GM21367 (cell line): ENCODE measurements at regions not wholly inside any gene's neighbourhood (a gene's known extent, or its start where the extent isn't known, plus 50 kb on each side); places are given as distances from the start of the nearest gene placed in this dataset.

Experiments used
- ATAC-seq: cut with Tn5 transposase; IDR thresholded peaks from one replicate; pipeline ENCODE4 v1.9.1; 2021; ENCODE audit not compliant: unreplicated experiment

DNA sequence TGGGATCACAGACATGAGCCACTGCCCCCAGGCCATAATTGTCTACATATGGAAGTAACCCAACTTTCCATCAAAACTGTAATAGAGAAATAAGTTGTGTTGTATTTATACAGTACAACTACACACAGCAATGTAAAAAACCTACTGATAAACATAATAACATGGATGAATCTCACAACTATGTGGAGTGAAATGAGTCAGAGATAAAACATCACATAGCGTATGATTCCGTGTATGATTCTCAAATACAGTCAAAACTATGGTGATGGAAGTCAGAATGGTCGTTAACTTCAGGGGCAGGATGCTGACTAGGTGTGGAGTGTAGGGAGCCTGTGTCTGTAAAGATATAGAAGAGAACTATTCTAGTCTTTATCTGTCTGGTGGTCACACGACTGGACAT lies 332.7 kb upstream of the SLCO3A1 start:
- ATAC-seq = no peak

GRCh38 chr15:91521548-91521947 lies 332.0 kb upstream of the SLCO3A1 start:
- no peak for ATAC-seq

- no peak for ATAC-seq
Observed at GRCh38 chr15:91521996-91522395, 331.5 kb upstream of the SLCO3A1 start.

DNA sequence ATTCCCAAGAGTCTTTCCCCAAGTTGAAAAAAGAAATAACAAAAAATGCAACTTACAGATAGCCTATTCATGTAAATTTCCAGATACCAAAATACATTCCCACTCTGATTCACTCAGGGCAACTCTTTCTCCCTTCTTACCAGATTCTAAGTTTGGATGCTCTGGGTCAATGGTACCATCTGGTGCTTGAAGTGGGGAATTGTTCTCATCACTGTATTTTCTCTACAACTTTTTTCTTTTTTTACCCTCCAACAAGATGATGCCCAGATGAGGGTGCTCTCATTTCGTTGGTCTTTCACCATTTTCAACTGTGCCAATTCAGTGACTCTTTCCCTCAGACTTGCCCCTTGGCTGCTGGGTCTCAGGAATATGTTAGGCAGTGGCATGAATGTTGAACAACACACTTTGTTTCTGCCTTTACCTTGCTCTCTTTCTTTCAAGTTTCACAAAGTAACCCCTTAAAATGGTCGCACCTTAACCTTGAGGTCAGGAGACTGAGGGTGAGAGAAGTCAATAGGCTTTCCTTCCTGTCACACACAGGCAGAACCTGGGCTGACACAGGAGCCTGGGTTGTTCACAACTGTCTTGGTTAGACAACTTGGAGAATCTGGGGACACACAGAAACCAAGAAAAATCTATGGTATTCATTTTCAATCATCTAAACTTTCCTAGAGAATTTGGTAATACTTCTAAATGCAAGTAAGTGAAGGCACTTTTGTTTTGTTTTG lies 330.7 kb upstream of the SLCO3A1 start:
- ATAC-seq = no peak

DNA sequence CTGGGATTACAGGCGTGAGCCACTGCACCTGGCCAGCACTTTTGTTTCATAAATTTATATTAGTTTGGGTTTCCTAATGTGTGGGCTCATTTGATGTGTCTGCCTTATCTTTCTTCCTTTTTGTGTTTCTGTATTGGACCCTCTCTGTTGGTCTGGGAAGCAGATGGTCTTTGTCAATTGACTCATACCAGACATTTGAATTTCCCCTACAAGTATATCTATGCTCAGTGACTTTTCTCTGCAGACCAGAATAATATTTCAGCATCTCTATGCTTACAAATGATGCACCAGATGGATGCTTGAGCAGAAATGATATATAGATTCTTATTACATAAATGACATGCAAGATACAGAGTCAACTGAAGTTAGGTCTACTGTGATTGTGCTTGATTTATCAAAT lies 329.9 kb upstream of the SLCO3A1 start:
- ATAC-seq = no peak

- ATAC-seq = no peak
Observed at GRCh38 chr15:91524534-91524933, 329.0 kb upstream of the SLCO3A1 start.

DNA sequence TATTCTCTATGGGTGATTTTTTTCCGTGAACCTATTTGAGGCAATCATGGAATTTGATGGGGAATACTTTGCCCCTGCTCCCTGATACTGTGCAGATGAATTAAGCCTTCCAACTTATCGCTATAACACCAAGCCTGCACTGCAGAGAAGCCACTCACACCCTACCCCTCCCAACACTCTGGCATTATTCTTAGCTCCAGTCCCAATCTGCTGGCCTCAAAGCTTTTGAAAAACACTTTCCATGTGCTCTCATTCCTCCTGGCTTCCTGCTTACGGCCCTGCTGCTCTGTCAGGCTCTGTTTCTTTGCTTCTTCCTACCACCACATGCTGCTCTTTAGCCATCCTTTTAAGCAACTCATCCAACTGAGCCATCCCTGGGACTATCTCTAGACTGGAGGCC lies 327.8 kb upstream of the SLCO3A1 start:
- ATAC-seq = no peak

GRCh38 chr15:91526424-91526823 lies 327.1 kb upstream of the SLCO3A1 start:
- no peak for ATAC-seq

GRCh38 chr15:91528801-91529200 lies 324.7 kb upstream of the SLCO3A1 start:
- no peak for ATAC-seq

DNA sequence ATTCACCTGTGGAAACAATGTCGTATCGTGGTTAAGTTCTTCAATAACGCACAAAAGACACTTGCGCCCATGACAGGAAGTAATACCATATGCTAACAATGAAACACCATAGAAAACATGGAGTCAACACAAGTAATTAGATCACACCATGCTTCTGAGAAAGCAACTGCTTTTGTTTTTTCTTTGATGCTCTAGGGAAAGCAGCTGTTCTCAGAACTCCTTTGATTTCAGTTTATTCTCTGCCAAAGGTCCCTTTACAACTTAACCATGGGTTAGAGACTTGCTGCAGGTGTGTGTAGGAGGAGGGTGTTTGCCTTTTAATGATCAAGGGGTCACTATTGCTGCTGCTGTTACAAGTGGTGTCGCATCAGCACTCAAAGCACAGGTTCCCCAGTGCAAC lies 324.0 kb upstream of the SLCO3A1 start:
- ATAC-seq = no peak

DNA sequence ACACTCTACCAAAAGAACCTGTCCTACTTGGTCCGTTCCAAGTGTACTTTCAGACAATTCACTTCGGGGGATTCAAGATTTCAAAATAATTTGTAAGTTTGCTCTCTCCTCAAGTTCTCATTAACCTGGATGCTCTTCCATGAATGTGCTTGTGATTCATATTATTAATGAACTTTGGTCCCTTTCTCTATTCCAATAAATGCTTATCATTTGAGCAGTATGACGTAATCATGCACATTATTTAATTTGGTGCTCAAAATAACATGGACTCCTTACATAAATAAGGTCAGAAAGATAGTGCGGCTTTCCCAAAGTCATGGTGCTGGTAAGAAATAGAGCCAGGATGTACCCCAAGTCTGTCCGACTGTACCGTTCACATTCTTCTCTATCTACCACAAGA lies 323.2 kb upstream of the SLCO3A1 start:
- no peak for ATAC-seq

- no peak for ATAC-seq
Observed at GRCh38 chr15:91530956-91531582, 322.4 kb upstream of the SLCO3A1 start.

DNA sequence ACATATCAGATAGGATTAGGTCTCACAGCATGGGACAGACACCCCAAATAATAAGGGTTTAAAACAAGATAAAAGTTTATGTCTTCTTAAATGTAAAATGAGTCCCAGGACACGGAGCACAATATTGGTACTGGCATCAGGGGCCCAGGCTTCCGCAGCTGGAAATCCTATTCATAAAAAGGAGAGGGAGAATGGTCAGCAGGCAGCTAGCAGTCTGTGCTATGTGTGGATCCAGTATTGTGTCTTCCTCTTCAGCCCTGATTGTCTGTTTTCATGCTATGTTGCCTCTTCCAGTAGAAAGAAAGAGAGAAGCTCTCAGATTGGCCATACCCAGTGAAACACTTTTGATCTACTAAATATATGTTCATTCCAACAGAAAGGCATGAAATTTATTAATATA lies 319.3 kb upstream of the SLCO3A1 start:
- no peak for ATAC-seq

DNA sequence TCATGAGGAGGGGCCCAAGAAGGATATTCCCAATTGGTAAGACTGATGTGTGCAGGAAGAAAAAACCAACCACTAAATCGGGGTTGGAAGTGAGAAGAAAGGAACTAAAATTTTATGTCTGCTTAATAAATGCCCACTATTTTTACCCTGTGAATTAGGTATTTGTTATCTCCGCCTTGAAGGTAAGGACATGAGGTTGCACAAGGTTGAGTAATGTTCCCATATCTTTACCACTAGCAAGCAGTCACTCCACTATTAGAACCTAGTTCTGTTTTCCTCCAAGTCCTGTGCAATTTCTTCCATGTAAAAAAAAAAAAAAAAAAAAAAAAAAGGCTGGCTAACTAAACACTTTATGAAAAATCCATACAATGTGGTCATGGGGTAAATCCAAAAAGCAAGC lies 318.5 kb upstream of the SLCO3A1 start:
- ATAC-seq = no peak

DNA sequence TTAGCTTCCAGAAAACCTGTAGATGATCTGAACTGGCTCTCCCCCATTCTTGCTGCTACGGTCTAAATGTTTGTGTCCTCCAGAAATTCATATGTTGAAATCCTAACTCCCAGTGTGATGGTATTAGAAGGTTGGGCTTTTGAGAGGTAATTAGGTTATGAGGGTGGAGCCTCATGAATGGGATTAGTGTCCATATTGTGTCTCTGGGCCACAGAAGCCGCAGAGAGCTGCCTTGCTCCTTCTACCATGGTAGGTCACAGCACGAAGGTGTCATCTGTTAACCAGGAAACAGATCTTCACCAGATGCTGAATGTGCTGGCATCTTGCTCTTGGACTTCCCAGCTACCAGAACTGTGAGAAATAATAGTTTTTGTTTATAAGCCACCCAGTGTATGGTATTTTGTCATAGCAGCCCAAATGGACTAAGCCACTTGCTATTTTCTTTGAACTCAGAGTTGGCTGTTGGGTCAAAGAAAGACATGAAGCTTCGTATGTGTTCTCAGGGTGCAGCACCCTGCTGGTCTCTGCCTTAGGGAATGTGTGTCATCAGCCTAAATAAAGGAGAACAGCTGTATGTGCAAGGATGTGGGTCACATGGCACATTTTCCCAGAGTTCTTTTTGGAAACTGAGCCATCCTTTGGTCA lies 317.5 kb upstream of the SLCO3A1 start:
- ATAC-seq = no peak

GRCh38 chr15:91537856-91538255 lies 315.7 kb upstream of the SLCO3A1 start:
- no peak for ATAC-seq

GRCh38 chr15:91538782-91539181 lies 314.7 kb upstream of the SLCO3A1 start:
- ATAC-seq = no peak

GRCh38 chr15:91541286-91541685 lies 312.2 kb upstream of the SLCO3A1 start:
- no peak for ATAC-seq

GRCh38 chr15:91542226-91542625 lies 311.3 kb upstream of the SLCO3A1 start:
- ATAC-seq = no peak

GRCh38 chr15:91547356-91547755 lies 306.2 kb upstream of the SLCO3A1 start:
- no peak for ATAC-seq

DNA sequence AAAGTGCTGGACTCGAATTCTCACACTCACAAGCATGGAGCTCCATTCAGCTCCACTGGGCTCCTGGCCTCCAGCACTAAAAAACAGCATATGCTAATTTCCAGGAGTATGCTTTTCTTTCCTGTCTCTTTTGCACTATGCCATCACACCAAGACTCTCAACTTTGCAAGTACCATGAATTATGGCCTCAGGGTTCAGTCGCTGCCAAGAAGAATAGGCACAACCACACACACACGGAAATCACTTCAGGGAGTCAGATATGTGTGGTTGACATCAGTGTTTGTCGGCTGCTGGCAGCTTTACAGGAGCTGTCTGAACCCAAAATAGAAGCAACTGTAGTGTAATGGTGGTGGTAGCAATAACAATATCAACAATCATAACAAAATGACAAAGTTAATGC lies 305.0 kb upstream of the SLCO3A1 start:
- ATAC-seq = no peak

DNA sequence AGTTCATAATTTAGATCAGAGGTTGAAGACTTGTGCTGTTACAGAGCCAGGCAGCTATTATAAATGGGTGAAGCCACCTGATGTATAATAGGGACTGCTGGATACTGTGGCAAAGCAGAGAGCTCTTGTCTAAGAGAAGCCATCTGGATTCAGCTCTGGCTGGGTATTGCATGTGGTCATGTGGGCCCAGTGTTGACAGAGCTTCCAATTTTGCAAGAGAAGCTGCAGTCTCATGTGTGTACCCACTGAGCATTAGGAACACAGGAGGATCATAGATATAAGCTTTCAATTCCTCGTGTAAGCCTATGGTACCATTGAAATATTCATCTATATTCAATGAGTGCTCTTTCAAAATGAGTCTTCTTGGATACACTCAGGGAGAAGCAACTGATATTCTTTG lies 303.9 kb upstream of the SLCO3A1 start:
- ATAC-seq = no peak
